Middle frontal gyrus (tissue), 1 donor: ENCODE measurements at regions not wholly inside any gene's neighbourhood (a gene's known extent, or its start where the extent isn't known, plus 50 kb on each side); places are given as distances from the start of the nearest gene placed in this dataset.
A peak's percentile ranks its signal among the peaks of the same experiment; 100 is the strongest.
"Not testable (repeated sequence)": the region's sequence is repeated elsewhere in the genome, so short reads cannot be mapped to it uniquely, and the experiment has no call there.

Source experiments
- DNase-seq: peaks from one replicate; pipeline ENCODE4 v3.0.0-alpha.2; 2015; ENCODE audit warnings: low spot score; ENCODE audit errors: extremely low spot score

- no peak for DNase-seq
Observed at GRCh38 chrY:21600170-21600569, 65.5 kb downstream of the RBMY1A1 start.

- DNase-seq = no peak
Observed at GRCh38 chrY:21601524-21601923, 66.8 kb downstream of the RBMY1A1 start.

GRCh38 chrY:21602590-21602989 lies 67.9 kb downstream of the RBMY1A1 start:
- peak; percentile 6 for DNase-seq

GRCh38 chrY:21636137-21636536 lies 101.5 kb downstream of the RBMY1A1 start:
- DNase-seq = no peak

- no peak for DNase-seq
Observed at GRCh38 chrY:21650496-21650895, 115.8 kb downstream of the RBMY1A1 start.

- DNase-seq = not testable (repeated sequence)
Observed at GRCh38 chrY:21659057-21659456, 124.4 kb downstream of the RBMY1A1 start.

GRCh38 chrY:21679590-21679989 lies 144.9 kb downstream of the RBMY1A1 start:
- DNase-seq = not testable (repeated sequence)

- not testable (repeated sequence) for DNase-seq
Observed at GRCh38 chrY:21686369-21686768, 151.7 kb downstream of the RBMY1A1 start.

- DNase-seq = not testable (repeated sequence)
Observed at GRCh38 chrY:21701951-21702350, 167.3 kb downstream of the RBMY1A1 start.

GRCh38 chrY:21702927-21703326 lies 168.2 kb downstream of the RBMY1A1 start:
- DNase-seq = not testable (repeated sequence)

- no peak for DNase-seq
Observed at GRCh38 chrY:21705309-21705708, 170.6 kb downstream of the RBMY1A1 start.

GRCh38 chrY:21706611-21707010 lies 171.9 kb downstream of the RBMY1A1 start:
- DNase-seq = not testable (repeated sequence)

- not testable (repeated sequence) for DNase-seq
Observed at GRCh38 chrY:21735489-21736060, 158.8 kb downstream of the RBMY1D start.

- not testable (repeated sequence) for DNase-seq
Observed at GRCh38 chrY:21744998-21745397, 149.3 kb downstream of the RBMY1D start.

- not testable (repeated sequence) for DNase-seq
Observed at GRCh38 chrY:21760243-21760642, 134.1 kb downstream of the RBMY1D start.

GRCh38 chrY:21767824-21768223 lies 126.5 kb downstream of the RBMY1D start:
- DNase-seq = not testable (repeated sequence)

GRCh38 chrY:21782174-21782860 lies 112.0 kb downstream of the RBMY1D start:
- not testable (repeated sequence) for DNase-seq

- DNase-seq = no peak
Observed at GRCh38 chrY:21813484-21814233, 80.7 kb downstream of the RBMY1D start.

GRCh38 chrY:21814491-21814890 lies 79.8 kb downstream of the RBMY1D start:
- DNase-seq = no peak

GRCh38 chrY:21821881-21822280 lies 72.4 kb downstream of the RBMY1D start:
- DNase-seq = no peak

GRCh38 chrY:21827593-21827992 lies 66.7 kb downstream of the RBMY1D start:
- DNase-seq = no peak
